H9 (cell line): ENCODE measurements at regions not wholly inside any gene's neighbourhood (a gene's known extent, or its start where the extent isn't known, plus 50 kb on each side); places are given as distances from the start of the nearest gene placed in this dataset.

Experiments
- DNase-seq: peaks from one replicate; pipeline ENCODE4 v3.0.0-alpha.2; 2017
- H2AFZ ChIP-seq: one replicate; pipeline ENCODE4 v1.6.1; 2013; ENCODE audit warnings: mild to moderate bottlenecking, low read length, control low read depth, moderate library complexity
- H2AK5ac ChIP-seq: 2 replicates; pipeline ENCODE4 v1.6.1; 2013; ENCODE audit warnings: low read length, control low read depth, mixed read lengths; ENCODE audit not compliant: insufficient read length
- H2BK120ac ChIP-seq: one replicate; pipeline ENCODE4 v1.6.1; 2013; ENCODE audit warnings: low read depth, mild to moderate bottlenecking, low read length, control low read depth, inconsistent platforms; ENCODE audit not compliant: poor library complexity, severe bottlenecking
- H2BK12ac ChIP-seq: 2 replicates; pipeline ENCODE4 v1.6.1; 2013; ENCODE audit warnings: low read length, control low read depth, mixed read lengths, low read depth; ENCODE audit not compliant: insufficient read length
- H2BK15ac ChIP-seq: 2 replicates; pipeline ENCODE4 v1.6.1; 2013; ENCODE audit warnings: low read depth, low read length, control low read depth
- H2BK20ac ChIP-seq: one replicate; pipeline ENCODE4 v1.6.1; 2013; ENCODE audit warnings: low read depth, mild to moderate bottlenecking, low read length, control low read depth, inconsistent platforms; ENCODE audit not compliant: poor library complexity, severe bottlenecking
- H2BK5ac ChIP-seq: 2 replicates; pipeline ENCODE4 v1.6.1; 2013; ENCODE audit warnings: low read length, control low read depth, mixed read lengths; ENCODE audit not compliant: insufficient read length
- H3K14ac ChIP-seq: 2 replicates; pipeline ENCODE4 v1.6.1; 2013; ENCODE audit warnings: low read length, control low read depth; ENCODE audit not compliant: insufficient read depth
- H3K18ac ChIP-seq: 2 replicates; pipeline ENCODE4 v1.6.1; 2013; ENCODE audit warnings: low read depth, mild to moderate bottlenecking, mixed read lengths, low read length, control low read depth; ENCODE audit not compliant: insufficient read length
- H3K23ac ChIP-seq: 2 replicates; pipeline ENCODE4 v1.6.1; 2013; ENCODE audit warnings: low read length, control low read depth, mixed read lengths, low read depth; ENCODE audit not compliant: insufficient read length
- H3K23me2 ChIP-seq: 2 replicates; pipeline ENCODE4 v1.6.1; 2013; ENCODE audit warnings: low read depth, mild to moderate bottlenecking, mixed read lengths, low read length, control low read depth; ENCODE audit not compliant: insufficient read length, poor library complexity, severe bottlenecking
- H3K27ac ChIP-seq: 2 replicates; pipeline ENCODE4 v1.5.1; 2013; ENCODE audit warnings: low read length, control low read depth, mixed read lengths, low read depth; ENCODE audit not compliant: insufficient read length
- H3K27me3 ChIP-seq: 2 replicates; pipeline ENCODE4 v1.6.1; 2013; ENCODE audit warnings: low read length, control low read depth, inconsistent platforms; ENCODE audit not compliant: insufficient read depth
- H3K4ac ChIP-seq: 2 replicates; pipeline ENCODE4 v1.6.1; 2013; ENCODE audit warnings: low read depth, mild to moderate bottlenecking, control low read depth, inconsistent platforms, low read length, moderate library complexity
- H3K4me1 ChIP-seq: 2 replicates; pipeline ENCODE4 v1.6.1; 2013; ENCODE audit warnings: low read length, control low read depth, inconsistent platforms; ENCODE audit not compliant: insufficient read depth
- H3K4me2 ChIP-seq: 2 replicates; pipeline ENCODE4 v1.6.1; 2013; ENCODE audit warnings: low read length, control low read depth, mixed read lengths; ENCODE audit not compliant: insufficient read length, insufficient read depth
- H3K56ac ChIP-seq: 2 replicates; pipeline ENCODE4 v1.6.1; 2013; ENCODE audit warnings: low read depth, mild to moderate bottlenecking, mixed read lengths, low read length, control low read depth; ENCODE audit not compliant: insufficient read length
- H3K79me1 ChIP-seq: 2 replicates; pipeline ENCODE4 v1.6.1; 2013; ENCODE audit warnings: low read depth, mild to moderate bottlenecking, moderate library complexity, low read length, control low read depth, inconsistent platforms; ENCODE audit not compliant: insufficient read depth, poor library complexity, severe bottlenecking
- H3K79me2 ChIP-seq: 2 replicates; pipeline ENCODE4 v1.6.1; 2013; ENCODE audit warnings: low read length, control low read depth, inconsistent platforms; ENCODE audit not compliant: insufficient read depth
- H3K9ac ChIP-seq: 2 replicates; pipeline ENCODE4 v1.6.1; 2013; ENCODE audit warnings: low read length, control low read depth, mixed read lengths; ENCODE audit not compliant: insufficient read length; ENCODE audit errors: extremely low read depth
- H3K9me3 ChIP-seq: one replicate; pipeline ENCODE4 v1.6.1; 2013; ENCODE audit warnings: low read depth, low read length, inconsistent platforms; ENCODE audit not compliant: control insufficient read depth
- H3T11ph ChIP-seq: one replicate; pipeline ENCODE4 v1.6.1; 2013; ENCODE audit warnings: mild to moderate bottlenecking, low read length, control low read depth, inconsistent platforms
- H4K20me1 ChIP-seq: one replicate; pipeline ENCODE4 v1.6.1; 2013; ENCODE audit not compliant: control insufficient read depth, insufficient read length, insufficient read depth
- H4K5ac ChIP-seq: 2 replicates; pipeline ENCODE4 v1.6.1; 2013; ENCODE audit warnings: low read depth, mild to moderate bottlenecking, mixed read lengths, low read length, control low read depth; ENCODE audit not compliant: insufficient read length
- H4K8ac ChIP-seq: replicated peaks from 2 replicates; pipeline ENCODE4 v1.6.1; 2013; ENCODE audit warnings: low read length, control low read depth, mixed read lengths, low read depth; ENCODE audit not compliant: insufficient read length
- H4K91ac ChIP-seq: 2 replicates; pipeline ENCODE4 v1.6.1; 2013; ENCODE audit warnings: low read depth, mild to moderate bottlenecking, moderate library complexity, mixed read lengths, low read length, control low read depth; ENCODE audit not compliant: insufficient read length
- H3K27ac Mint-ChIP-seq, 3 experiments: 2 replicates in 2 of 3; 3 replicates in 1 of 3; pipeline ENCODE4 v1.8.0; 2020 to 2021; ENCODE audit warnings: mixed read lengths in 3 of 3, mild to moderate bottlenecking in 1 of 3, moderate library complexity in 1 of 3
- H3K27me3 Mint-ChIP-seq: 2 replicates; pipeline ENCODE4 v1.8.0; 2021; ENCODE audit warnings: low read depth, mild to moderate bottlenecking, moderate library complexity, mixed read lengths
- H3K36me3 Mint-ChIP-seq, 3 experiments: 2 replicates in 2 of 3; 3 replicates in 1 of 3; pipeline ENCODE4 v1.8.0; 2020 to 2021; ENCODE audit warnings: low read depth in 3 of 3, mixed read lengths in 3 of 3; ENCODE audit not compliant: insufficient read depth in 1 of 3
- H3K4me1 Mint-ChIP-seq, 2 experiments: 2 replicates each; pipeline ENCODE4 v1.8.0; 2020; ENCODE audit warnings: mixed read lengths in 2 of 2
- H3K4me3 Mint-ChIP-seq, 2 experiments: 2 replicates in 1 of 2; 3 replicates in 1 of 2; pipeline ENCODE4 v1.8.0; 2020 to 2021; ENCODE audit warnings: mild to moderate bottlenecking in 2 of 2, mixed read lengths in 2 of 2, moderate library complexity in 1 of 2
- H3K9me3 Mint-ChIP-seq, 2 experiments: 2 replicates in 1 of 2; 3 replicates in 1 of 2; pipeline ENCODE4 v1.8.0; 2020; ENCODE audit warnings: mild to moderate bottlenecking in 2 of 2, mixed read lengths in 2 of 2, moderate library complexity in 1 of 2
- WGBS: extraction: QIAGEN DNeasy Blood & Tissue Kit; methylation state at CpG from one replicate; pipeline ENCODE4 v1.1.7; 2013; ENCODE audit warnings: missing lambda C conversion rate, low lambda C conversion rate, mixed read lengths; ENCODE audit not compliant: insufficient read length; ENCODE audit errors: extremely low coverage; 5-methylcytosine and 5-hydroxymethylcytosine counted together
- TF ChIP-seq, protein P1 (sequence below): fragments of 200-600 bp; sonication (generic); conservative IDR thresholded peaks from 3 replicates; pipeline ENCODE4 v1.8.0; 2021; ENCODE audit warnings: antibody characterized with exemption, mild to moderate bottlenecking

- Histone ChIP-seq H4K8ac (no peak overlapping the region), H3K4ac (no peak overlapping the region), H2BK20ac (no peak overlapping the region), H3K14ac (no peak overlapping the region), H3K9me3 (no peaks in the 10 kb centered on the region), H3K4me1 (no peaks in the 10 kb centered on the region), H3K79me1 (no peaks in the 10 kb centered on the region), H3K79me2 (no peaks in the 10 kb centered on the region), H4K5ac (no peak overlapping the region), H2BK15ac (no peak overlapping the region), H4K91ac (no peak overlapping the region), H3K27ac (no peak overlapping the region), H2AK5ac (no peak overlapping the region), H2BK5ac (no peak overlapping the region), H3K27me3 (no peaks in the 10 kb centered on the region; the same call in 1 of the 2 replicates), H3K9ac (no peak overlapping the region), H3K23me2 (no peaks in the 10 kb centered on the region), H3K23ac (no peak overlapping the region), H3K18ac (no peak overlapping the region), H4K20me1 (no peaks in the 10 kb centered on the region), H2BK120ac (no peak overlapping the region), H3K56ac (no peak overlapping the region), H2AFZ (no peak overlapping the region), H3T11ph (no peak overlapping the region), H3K4me2 (no peak overlapping the region), H2BK12ac (no peak overlapping the region)
- TF ChIP-seq, protein P1, sequence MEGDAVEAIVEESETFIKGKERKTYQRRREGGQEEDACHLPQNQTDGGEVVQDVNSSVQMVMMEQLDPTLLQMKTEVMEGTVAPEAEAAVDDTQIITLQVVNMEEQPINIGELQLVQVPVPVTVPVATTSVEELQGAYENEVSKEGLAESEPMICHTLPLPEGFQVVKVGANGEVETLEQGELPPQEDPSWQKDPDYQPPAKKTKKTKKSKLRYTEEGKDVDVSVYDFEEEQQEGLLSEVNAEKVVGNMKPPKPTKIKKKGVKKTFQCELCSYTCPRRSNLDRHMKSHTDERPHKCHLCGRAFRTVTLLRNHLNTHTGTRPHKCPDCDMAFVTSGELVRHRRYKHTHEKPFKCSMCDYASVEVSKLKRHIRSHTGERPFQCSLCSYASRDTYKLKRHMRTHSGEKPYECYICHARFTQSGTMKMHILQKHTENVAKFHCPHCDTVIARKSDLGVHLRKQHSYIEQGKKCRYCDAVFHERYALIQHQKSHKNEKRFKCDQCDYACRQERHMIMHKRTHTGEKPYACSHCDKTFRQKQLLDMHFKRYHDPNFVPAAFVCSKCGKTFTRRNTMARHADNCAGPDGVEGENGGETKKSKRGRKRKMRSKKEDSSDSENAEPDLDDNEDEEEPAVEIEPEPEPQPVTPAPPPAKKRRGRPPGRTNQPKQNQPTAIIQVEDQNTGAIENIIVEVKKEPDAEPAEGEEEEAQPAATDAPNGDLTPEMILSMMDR: no peak
- Mint-ChIP-seq H3K27ac (no peak overlapping the region), H3K27me3 (no peaks in the 10 kb centered on the region), H3K4me3 (no peak overlapping the region), H3K36me3 (peaks cover 0 to 5% (median 0%) of the 10 kb centered on the region in 3 experiments; a peak in 2 of 7 replicates), H3K9me3 (peaks cover 3 to 8% of the 10 kb centered on the region in 2 experiments; a peak in 4 of 5 replicates), H3K4me1 (peaks cover 5% of the 10 kb centered on the region in 2 experiments)
- DNase-seq: no peak
- WGBS: no CpG with 5 or more reads among the region's 1 CpG
These were observed 119.8 kb downstream of the COX7C start for GRCh38 chr5:86737579-86737978.
